Prostate gland (tissue), 2 donors: ENCODE measurements at regions not wholly inside any gene's neighbourhood (a gene's known extent, or its start where the extent isn't known, plus 50 kb on each side); places are given as distances from the start of the nearest gene placed in this dataset.

Experiments used
- CTCF ChIP-seq, 4 experiments: fragments of 200-600 bp in 2 of 4; fragments of 450-650 bp in 2 of 4; sonication (generic) in 2 of 4; IDR thresholded peaks; 1 replicate in 3 of 4; 2 replicates in 1 of 4; pipeline ENCODE4 v1.5.1; 2016 to 2019; ENCODE audit warnings: antibody characterized with exemption in 4 of 4, mild to moderate bottlenecking in 2 of 4, moderate library complexity in 2 of 4
- POLR2A ChIP-seq: fragments of 450-650 bp; IDR thresholded peaks from one replicate; pipeline ENCODE4 v1.6.1; 2016; ENCODE audit warnings: antibody characterized with exemption, mild to moderate bottlenecking

GRCh38 chr18:39862341-39862740 is 2092.7 kb upstream of the PIK3C3 start:
- TF ChIP-seq CTCF (IDR thresholded peaks at IDR 0.05) (no peak), POLR2A (no peak)
